Astrocyte of the hippocampus (primary cell): ENCODE measurements at regions not wholly inside any gene's neighbourhood (a gene's known extent, or its start where the extent isn't known, plus 50 kb on each side); places are given as distances from the start of the nearest gene placed in this dataset.
"Not testable (repeated sequence)": the region's sequence is repeated elsewhere in the genome, so short reads cannot be mapped to it uniquely, and the experiment has no call there.

Experiments used
- DNase-seq: peaks from one replicate; pipeline ENCODE4 v3.0.0; 2011; ENCODE audit warnings: low read depth, low spot score

GRCh38 chr3:62926494-62926893, 51.3 kb upstream of the CADPS start:
- DNase-seq, result no peak

GRCh38 chr3:62928256-62928655, 53.0 kb upstream of the CADPS start:
- DNase-seq, result no peak

- DNase-seq, result no peak
These were observed 54.6 kb upstream of the CADPS start for GRCh38 chr3:62929771-62930170.

- no peak for DNase-seq
These were observed 60.6 kb upstream of the CADPS start for GRCh38 chr3:62935793-62936192.

- no peak for DNase-seq
These were observed 61.5 kb upstream of the CADPS start for GRCh38 chr3:62936626-62937254.

- DNase-seq, result no peak
These were observed 63.4 kb upstream of the CADPS start for GRCh38 chr3:62938583-62938982.

- DNase-seq, result no peak
These were observed 64.5 kb upstream of the CADPS start for GRCh38 chr3:62939707-62940106.

- DNase-seq, result peak; percentile 49
These were observed 65.8 kb upstream of the CADPS start for GRCh38 chr3:62940771-62941563.

GRCh38 chr3:62942227-62942626, 67.0 kb upstream of the CADPS start:
- DNase-seq, result peak; percentile 29

- DNase-seq, result no peak
These were observed 67.5 kb upstream of the CADPS start for GRCh38 chr3:62942764-62943163.

GRCh38 chr3:62948921-62949320, 73.7 kb upstream of the CADPS start:
- DNase-seq, result peak; percentile 21

- no peak for DNase-seq
These were observed 75.0 kb upstream of the CADPS start for GRCh38 chr3:62950210-62950609.

GRCh38 chr3:62951037-62951613, 75.9 kb upstream of the CADPS start:
- DNase-seq, result no peak

- not testable (repeated sequence) for DNase-seq
These were observed 76.7 kb upstream of the CADPS start for GRCh38 chr3:62951880-62952279.

- DNase-seq, result peak; percentile 30
These were observed 79.4 kb upstream of the CADPS start for GRCh38 chr3:62954580-62954979.

- DNase-seq, result no peak
These were observed 79.9 kb upstream of the CADPS start for GRCh38 chr3:62955126-62955525.

GRCh38 chr3:62956411-62956810, 81.2 kb upstream of the CADPS start:
- no peak for DNase-seq

- DNase-seq, result no peak
These were observed 86.8 kb upstream of the CADPS start for GRCh38 chr3:62961874-62962556.

GRCh38 chr3:62962714-62963113, 87.5 kb upstream of the CADPS start:
- DNase-seq, result peak; percentile 66

GRCh38 chr3:62965311-62965710, 90.1 kb upstream of the CADPS start:
- DNase-seq, result peak; percentile 34

- no peak for DNase-seq
These were observed 92.9 kb upstream of the CADPS start for GRCh38 chr3:62968128-62968527.

- no peak for DNase-seq
These were observed 95.4 kb upstream of the CADPS start for GRCh38 chr3:62970648-62971047.
